22Rv1 (cell line): ENCODE measurements at regions not wholly inside any gene's neighbourhood (a gene's known extent, or its start where the extent isn't known, plus 50 kb on each side); places are given as distances from the start of the nearest gene placed in this dataset.

Source experiments
- ZFX ChIP-seq: fragments of 450-650 bp; IDR thresholded peaks from 2 replicates; pipeline ENCODE4 v1.6.1; 2017; ENCODE audit warnings: antibody characterized with exemption, borderline replicate concordance
- TF ChIP-seq, protein P1 (sequence below): fragments of 450-650 bp; IDR thresholded peaks from 2 replicates; pipeline ENCODE4 v1.5.1; 2017; ENCODE audit warnings: mild to moderate bottlenecking

DNA sequence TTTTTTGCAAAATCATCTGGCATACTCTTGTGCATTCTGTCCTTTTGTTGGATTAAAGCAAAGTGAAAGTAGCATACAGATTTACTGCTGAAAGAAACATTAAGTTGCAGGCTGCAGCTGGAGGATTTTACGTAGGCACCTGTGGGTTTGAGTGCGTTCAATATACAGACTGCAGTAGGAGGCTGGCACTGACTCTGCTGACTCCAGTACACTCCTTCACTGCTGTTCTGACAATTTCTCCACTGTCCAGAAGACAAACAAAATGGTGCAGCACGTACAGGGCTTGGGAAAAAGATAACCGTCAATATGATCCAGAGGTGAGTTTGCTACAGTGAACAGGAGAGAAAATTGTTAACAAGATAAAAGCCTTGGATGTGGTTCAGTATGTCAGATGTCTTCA, 73.3 kb downstream of the TANC2 start:
- TF ChIP-seq, protein P1, sequence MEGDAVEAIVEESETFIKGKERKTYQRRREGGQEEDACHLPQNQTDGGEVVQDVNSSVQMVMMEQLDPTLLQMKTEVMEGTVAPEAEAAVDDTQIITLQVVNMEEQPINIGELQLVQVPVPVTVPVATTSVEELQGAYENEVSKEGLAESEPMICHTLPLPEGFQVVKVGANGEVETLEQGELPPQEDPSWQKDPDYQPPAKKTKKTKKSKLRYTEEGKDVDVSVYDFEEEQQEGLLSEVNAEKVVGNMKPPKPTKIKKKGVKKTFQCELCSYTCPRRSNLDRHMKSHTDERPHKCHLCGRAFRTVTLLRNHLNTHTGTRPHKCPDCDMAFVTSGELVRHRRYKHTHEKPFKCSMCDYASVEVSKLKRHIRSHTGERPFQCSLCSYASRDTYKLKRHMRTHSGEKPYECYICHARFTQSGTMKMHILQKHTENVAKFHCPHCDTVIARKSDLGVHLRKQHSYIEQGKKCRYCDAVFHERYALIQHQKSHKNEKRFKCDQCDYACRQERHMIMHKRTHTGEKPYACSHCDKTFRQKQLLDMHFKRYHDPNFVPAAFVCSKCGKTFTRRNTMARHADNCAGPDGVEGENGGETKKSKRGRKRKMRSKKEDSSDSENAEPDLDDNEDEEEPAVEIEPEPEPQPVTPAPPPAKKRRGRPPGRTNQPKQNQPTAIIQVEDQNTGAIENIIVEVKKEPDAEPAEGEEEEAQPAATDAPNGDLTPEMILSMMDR = no peak
- no peak for TF ChIP-seq ZFX
